ENCODE measurements at regions not wholly inside any gene's neighbourhood (a gene's known extent, or its start where the extent isn't known, plus 50 kb on each side); places are given as distances from the start of the nearest gene placed in this dataset.
"Not testable (repeated sequence)": the region's sequence is repeated elsewhere in the genome, so short reads cannot be mapped to it uniquely, and the experiment has no call there.

DNA sequence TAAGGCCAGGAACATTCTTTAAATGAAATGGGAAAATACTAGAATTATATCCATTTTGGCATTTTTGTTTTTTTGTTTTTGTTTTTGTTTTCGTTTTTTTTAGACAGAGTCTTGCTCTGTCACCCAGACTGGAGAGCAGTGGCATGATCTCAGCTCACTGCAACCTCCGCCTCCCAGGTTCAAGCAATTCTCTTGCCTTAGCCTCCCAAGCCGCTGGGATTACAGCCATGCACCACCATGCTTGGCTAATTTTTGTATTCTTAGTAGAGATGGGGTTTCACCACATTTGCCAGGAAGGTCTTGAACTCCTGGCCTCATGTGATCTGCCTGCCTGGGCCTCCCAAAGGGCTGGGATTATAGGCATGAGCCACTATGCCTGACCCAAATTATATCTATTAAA lies 520.7 kb upstream of the RORB start:
- H3K9me3 ChIP-seq (replicated peaks; ENCODE audit: control insufficient read depth, insufficient read depth, low read length); H3K4me1 ChIP-seq (ENCODE audit: control insufficient read depth, extremely low read depth, insufficient read depth, low read length); H3K27me3 ChIP-seq (ENCODE audit: control insufficient read depth in 2 of 2, insufficient read depth in 2 of 2, low read length in 2 of 2); H2AFZ ChIP-seq (ENCODE audit: low read depth, low read length); H3K4me2 ChIP-seq (ENCODE audit: insufficient read depth, low read length); H4K20me1 ChIP-seq (replicated peaks; ENCODE audit: control insufficient read depth, extremely low read depth, insufficient read depth, low read length); CTCF ChIA-PET; BruUV-seq (replicated peaks); H3K4me3 ChIP-seq (replicated peaks in 1 of 3; ENCODE audit: insufficient read depth in 1 of 3, low read depth in 1 of 3, low read length in 3 of 3); H3K9me1 ChIP-seq (replicated peaks; ENCODE audit: control insufficient read depth, extremely low read depth, insufficient read depth, low read length); POLR2A ChIA-PET; DNase-seq (ENCODE audit: low read depth, low spot score); FAIRE-seq; intact Hi-C loops (cut with micrococcal nuclease); H3K79me2 ChIP-seq (ENCODE audit: control insufficient read depth, insufficient read depth, low read length); H3K9ac ChIP-seq (replicated peaks; ENCODE audit: extremely low read depth, insufficient read depth, low read length); H3K36me3 ChIP-seq (ENCODE audit: control insufficient read depth in 2 of 2, extremely low read depth in 1 of 2, insufficient read depth in 2 of 2, low read length in 2 of 2); H3K27ac ChIP-seq (ENCODE audit: insufficient read depth, low read depth, low read length); dilution Hi-C loops (cut with MboI; ENCODE audit: extremely low pct_ligation_motif_present, low sequenced_read_pairs): not testable (repeated sequence)

DNA sequence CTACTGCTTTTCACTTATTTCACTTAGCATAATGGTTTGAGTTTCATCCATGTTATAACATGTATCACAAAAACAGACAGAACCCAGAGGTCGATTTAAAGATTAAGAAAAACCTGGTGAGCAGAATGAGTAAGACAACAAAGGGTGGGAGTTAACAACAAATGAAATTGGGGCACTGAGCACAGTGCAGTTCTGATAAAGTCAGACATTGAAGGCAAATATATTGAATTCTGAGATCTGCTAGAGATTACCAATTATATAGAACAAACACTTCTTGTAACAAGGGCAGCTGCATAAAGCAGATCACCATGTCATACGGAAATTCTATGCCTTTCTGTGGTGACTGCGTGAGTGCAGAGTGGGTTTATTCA lies 517.3 kb upstream of the RORB start:
- FAIRE-seq (no peak), DNase-seq (ENCODE audit: low read depth, low spot score) (no peak)
- no TSS peak for BruUV-seq (replicated peaks)
- Histone ChIP-seq H3K9me3 (replicated peaks; ENCODE audit: control insufficient read depth, insufficient read depth, low read length) (peaks cover 2% of the 10 kb centered on the region), H3K4me3 (replicated peaks in 1 of 3; ENCODE audit: insufficient read depth in 1 of 3, low read depth in 1 of 3, low read length in 3 of 3) (no peak overlapping the region), H3K27ac (ENCODE audit: insufficient read depth, low read depth, low read length) (no peak overlapping the region), H2AFZ (ENCODE audit: low read depth, low read length) (no peak overlapping the region), H3K4me2 (ENCODE audit: insufficient read depth, low read length) (no peak overlapping the region), H3K9me1 (replicated peaks; ENCODE audit: control insufficient read depth, extremely low read depth, insufficient read depth, low read length) (no peaks in the 10 kb centered on the region), H3K27me3 (ENCODE audit: control insufficient read depth in 2 of 2, insufficient read depth in 2 of 2, low read length in 2 of 2) (no peaks in the 10 kb centered on the region), H3K9ac (replicated peaks; ENCODE audit: extremely low read depth, insufficient read depth, low read length) (no peak overlapping the region), H4K20me1 (replicated peaks; ENCODE audit: control insufficient read depth, extremely low read depth, insufficient read depth, low read length) (no peaks in the 10 kb centered on the region), H3K36me3 (ENCODE audit: control insufficient read depth in 2 of 2, extremely low read depth in 1 of 2, insufficient read depth in 2 of 2, low read length in 2 of 2) (no peaks in the 10 kb centered on the region), H3K79me2 (ENCODE audit: control insufficient read depth, insufficient read depth, low read length) (no peaks in the 10 kb centered on the region), H3K4me1 (ENCODE audit: control insufficient read depth, extremely low read depth, insufficient read depth, low read length) (no peaks in the 10 kb centered on the region)
- CTCF ChIA-PET = no interaction called here
- TF ChIP-seq, protein P1, sequence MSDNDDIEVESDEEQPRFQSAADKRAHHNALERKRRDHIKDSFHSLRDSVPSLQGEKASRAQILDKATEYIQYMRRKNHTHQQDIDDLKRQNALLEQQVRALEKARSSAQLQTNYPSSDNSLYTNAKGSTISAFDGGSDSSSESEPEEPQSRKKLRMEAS (IDR thresholded peaks at IDR 0.05; ENCODE audit: insufficient read depth, insufficient read length) = no peak
- TF ChIP-seq JUN (IDR thresholded peaks at IDR 0.05; ENCODE audit: borderline replicate concordance, insufficient read depth, insufficient read length, low read depth) (no peak), POLR2A (IDR thresholded peaks at IDR 0.05; ENCODE audit: low read depth, low read length) (no peak), MYC (IDR thresholded peaks at IDR 0.05; ENCODE audit: low read depth, low read length) (no peak), FOS (IDR thresholded peaks at IDR 0.05; ENCODE audit: borderline replicate concordance, insufficient read depth, low read length) (no peak), GATA2 (IDR thresholded peaks at IDR 0.05; ENCODE audit: insufficient read depth, insufficient read length, low read depth, low read length) (no peak), EZH2 (IDR thresholded peaks at IDR 0.05; ENCODE audit: borderline replicate concordance, low read depth, low read length, severe bottlenecking) (no peak)
- TF ChIP-seq, protein P2, sequence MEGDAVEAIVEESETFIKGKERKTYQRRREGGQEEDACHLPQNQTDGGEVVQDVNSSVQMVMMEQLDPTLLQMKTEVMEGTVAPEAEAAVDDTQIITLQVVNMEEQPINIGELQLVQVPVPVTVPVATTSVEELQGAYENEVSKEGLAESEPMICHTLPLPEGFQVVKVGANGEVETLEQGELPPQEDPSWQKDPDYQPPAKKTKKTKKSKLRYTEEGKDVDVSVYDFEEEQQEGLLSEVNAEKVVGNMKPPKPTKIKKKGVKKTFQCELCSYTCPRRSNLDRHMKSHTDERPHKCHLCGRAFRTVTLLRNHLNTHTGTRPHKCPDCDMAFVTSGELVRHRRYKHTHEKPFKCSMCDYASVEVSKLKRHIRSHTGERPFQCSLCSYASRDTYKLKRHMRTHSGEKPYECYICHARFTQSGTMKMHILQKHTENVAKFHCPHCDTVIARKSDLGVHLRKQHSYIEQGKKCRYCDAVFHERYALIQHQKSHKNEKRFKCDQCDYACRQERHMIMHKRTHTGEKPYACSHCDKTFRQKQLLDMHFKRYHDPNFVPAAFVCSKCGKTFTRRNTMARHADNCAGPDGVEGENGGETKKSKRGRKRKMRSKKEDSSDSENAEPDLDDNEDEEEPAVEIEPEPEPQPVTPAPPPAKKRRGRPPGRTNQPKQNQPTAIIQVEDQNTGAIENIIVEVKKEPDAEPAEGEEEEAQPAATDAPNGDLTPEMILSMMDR (IDR thresholded peaks at IDR 0.05; ENCODE audit: extremely low read depth in 1 of 2, insufficient read depth in 1 of 2, low read depth in 1 of 2, low read length in 2 of 2) = no peak
- dilution Hi-C loops (cut with MboI; ENCODE audit: extremely low pct_ligation_motif_present, low sequenced_read_pairs) (no loop called here), intact Hi-C loops (cut with micrococcal nuclease) (no loop called here)
- POLR2A ChIA-PET = no interaction called here

All from endothelial cell of umbilical vein (primary cell).